Colonic mucosa (tissue), 4 donors: ENCODE measurements at regions not wholly inside any gene's neighbourhood (a gene's known extent, or its start where the extent isn't known, plus 50 kb on each side); places are given as distances from the start of the nearest gene placed in this dataset.
"Not testable (repeated sequence)": the region's sequence is repeated elsewhere in the genome, so short reads cannot be mapped to it uniquely, and the experiment has no call there.

Experiments
- DNase-seq: peaks from one replicate; pipeline ENCODE4 v3.0.0-alpha.2; 2020
- H3K27ac ChIP-seq: fragments of 200-600 bp; one replicate; pipeline ENCODE4 v1.8.0; 2021
- H3K27me3 ChIP-seq: fragments of 200-600 bp; one replicate; pipeline ENCODE4 v1.8.0; 2021
- H3K36me3 ChIP-seq: fragments of 200-600 bp; one replicate; pipeline ENCODE4 v1.8.0; 2021
- H3K4me1 ChIP-seq: fragments of 200-600 bp; one replicate; pipeline ENCODE4 v1.8.0; 2021; ENCODE audit warnings: mild to moderate bottlenecking
- H3K4me3 ChIP-seq: fragments of 200-600 bp; one replicate; pipeline ENCODE4 v1.8.0; 2021
- H3K9ac ChIP-seq, 2 donors: one replicate each; pipeline ENCODE4 v1.7.0; 2013; ENCODE audit warnings: control low read depth in 2 of 2, low read depth in 2 of 2, low read length in 2 of 2
- H3K9me3 ChIP-seq: fragments of 200-600 bp; one replicate; pipeline ENCODE4 v1.8.0; 2021
- intact Hi-C: fragments of 100-400 bp; cut with DNase I; formaldehyde crosslinking; loops from one replicate; pipeline ENCODE4 v1.14.1; 2022
- TF ChIP-seq, protein P1 (sequence below): fragments of 200-600 bp; IDR thresholded peaks from one replicate; pipeline ENCODE4 v1.8.0; 2022; ENCODE audit warnings: antibody characterized with exemption, mild to moderate bottlenecking
- donor health status: healthy.
- donor health status: DM: no; HTN: no; CAD: no.
- donor health status: DM: no; HTN: no; CAD: no.

DNA sequence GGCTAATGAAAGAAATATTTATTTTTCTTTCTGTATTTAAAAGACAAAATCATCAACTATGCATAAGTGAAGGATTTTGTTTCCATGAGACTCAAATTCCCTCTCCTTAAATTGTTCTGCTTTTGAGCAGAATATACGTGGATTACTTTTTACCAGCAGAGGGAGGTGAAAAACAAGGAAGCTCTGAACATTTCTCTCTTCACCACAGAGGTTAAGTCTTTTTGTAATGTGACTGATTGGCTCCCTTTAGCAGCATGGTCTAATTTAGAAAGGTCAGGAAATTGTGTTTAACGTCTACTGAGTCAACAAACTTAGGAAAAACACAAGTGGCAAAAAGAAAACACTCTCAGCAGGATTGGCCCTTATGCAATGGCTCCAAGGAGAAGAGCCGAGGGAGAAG, 55.1 kb upstream of the F9 start:
- H3K27ac ChIP-seq: no peak overlapping the region
- H3K36me3 ChIP-seq: no peaks in the 10 kb centered on the region
- H3K9ac ChIP-seq: no peak overlapping the region
- intact Hi-C loops: no loop called here
- H3K4me1 ChIP-seq: no peaks in the 10 kb centered on the region
- TF ChIP-seq, protein P1, sequence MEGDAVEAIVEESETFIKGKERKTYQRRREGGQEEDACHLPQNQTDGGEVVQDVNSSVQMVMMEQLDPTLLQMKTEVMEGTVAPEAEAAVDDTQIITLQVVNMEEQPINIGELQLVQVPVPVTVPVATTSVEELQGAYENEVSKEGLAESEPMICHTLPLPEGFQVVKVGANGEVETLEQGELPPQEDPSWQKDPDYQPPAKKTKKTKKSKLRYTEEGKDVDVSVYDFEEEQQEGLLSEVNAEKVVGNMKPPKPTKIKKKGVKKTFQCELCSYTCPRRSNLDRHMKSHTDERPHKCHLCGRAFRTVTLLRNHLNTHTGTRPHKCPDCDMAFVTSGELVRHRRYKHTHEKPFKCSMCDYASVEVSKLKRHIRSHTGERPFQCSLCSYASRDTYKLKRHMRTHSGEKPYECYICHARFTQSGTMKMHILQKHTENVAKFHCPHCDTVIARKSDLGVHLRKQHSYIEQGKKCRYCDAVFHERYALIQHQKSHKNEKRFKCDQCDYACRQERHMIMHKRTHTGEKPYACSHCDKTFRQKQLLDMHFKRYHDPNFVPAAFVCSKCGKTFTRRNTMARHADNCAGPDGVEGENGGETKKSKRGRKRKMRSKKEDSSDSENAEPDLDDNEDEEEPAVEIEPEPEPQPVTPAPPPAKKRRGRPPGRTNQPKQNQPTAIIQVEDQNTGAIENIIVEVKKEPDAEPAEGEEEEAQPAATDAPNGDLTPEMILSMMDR: no peak
- DNase-seq: no peak
- H3K9me3 ChIP-seq: no peaks in the 10 kb centered on the region
- no peak overlapping the region for H3K4me3 ChIP-seq
- no peaks in the 10 kb centered on the region for H3K27me3 ChIP-seq

DNA sequence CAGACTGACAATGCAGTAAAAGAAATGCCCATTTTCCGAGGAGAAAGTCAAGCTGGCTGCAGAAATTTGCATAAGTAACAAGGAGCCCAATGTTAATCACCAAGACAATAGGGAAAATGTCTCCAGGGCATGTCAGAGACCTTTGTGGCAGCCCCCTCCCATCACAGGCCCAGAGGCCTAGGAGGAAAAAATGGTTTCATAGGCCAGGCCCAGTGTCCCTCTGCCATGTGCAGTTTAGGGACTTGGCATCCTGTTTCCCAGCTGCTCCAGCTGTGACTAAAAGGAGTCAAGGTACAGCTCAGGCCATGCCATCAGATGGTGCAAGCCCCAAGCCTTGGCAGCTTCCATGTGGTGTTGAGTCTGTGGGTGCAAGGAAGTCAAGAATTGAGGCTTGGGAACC, 68.6 kb upstream of the F9 start:
- H3K9ac ChIP-seq, H3K36me3 ChIP-seq, DNase-seq, H3K4me1 ChIP-seq, intact Hi-C loops, H3K27ac ChIP-seq, H3K27me3 ChIP-seq, H3K4me3 ChIP-seq, H3K9me3 ChIP-seq: not testable (repeated sequence)

DNA sequence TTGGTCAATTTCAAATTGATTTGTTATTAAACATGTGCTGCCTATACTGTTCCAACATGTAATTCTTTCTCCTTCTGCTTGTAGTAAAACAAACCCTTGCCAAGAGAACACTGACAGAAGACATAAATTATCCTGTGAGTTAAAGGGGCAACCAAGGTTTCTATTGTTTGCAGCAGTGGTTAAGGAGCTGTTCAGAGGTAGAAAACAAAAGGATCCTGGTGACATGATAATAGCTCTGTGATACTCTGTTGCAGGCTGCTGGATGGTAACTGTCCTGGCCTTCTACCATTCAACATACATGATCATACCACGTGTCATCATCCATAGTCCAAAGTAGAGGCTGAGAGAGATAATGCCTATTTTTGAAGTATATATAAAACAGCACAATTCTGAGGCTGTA, 75.8 kb upstream of the F9 start:
- TF ChIP-seq, protein P1: no peak
- Histone ChIP-seq H3K27ac (no peak overlapping the region), H3K36me3 (no peaks in the 10 kb centered on the region), H3K4me3 (no peak overlapping the region), H3K4me1 (no peaks in the 10 kb centered on the region), H3K9me3 (no peaks in the 10 kb centered on the region), H3K9ac (no peak overlapping the region), H3K27me3 (no peaks in the 10 kb centered on the region)
- intact Hi-C loops: no loop called here
- DNase-seq: no peak

DNA sequence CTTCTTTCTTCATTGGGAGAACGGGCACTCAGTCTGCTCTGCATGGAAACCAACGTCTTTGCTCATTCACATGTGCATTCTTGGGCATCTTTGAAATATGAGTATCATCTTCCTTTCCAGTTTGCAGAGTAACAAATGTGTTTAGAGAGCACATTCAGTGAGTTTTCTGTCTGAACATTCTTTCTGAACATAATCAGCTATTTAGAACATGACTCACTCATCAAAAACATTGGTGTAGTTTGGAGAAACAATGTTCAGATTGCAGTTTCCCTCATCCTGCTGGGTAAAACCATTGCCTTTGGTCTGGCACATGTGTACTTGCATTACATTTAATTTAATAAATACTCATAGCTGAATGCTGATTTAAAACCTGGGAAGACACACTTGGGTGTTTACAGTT, 81.5 kb upstream of the F9 start:
- Histone ChIP-seq H3K27ac (no peak overlapping the region), H3K27me3 (no peaks in the 10 kb centered on the region), H3K9ac (no peak overlapping the region), H3K4me1 (no peaks in the 10 kb centered on the region), H3K9me3 (no peaks in the 10 kb centered on the region), H3K36me3 (no peaks in the 10 kb centered on the region), H3K4me3 (no peak overlapping the region)
- intact Hi-C loops: no loop called here
- no peak for DNase-seq
- TF ChIP-seq, protein P1: no peak

DNA sequence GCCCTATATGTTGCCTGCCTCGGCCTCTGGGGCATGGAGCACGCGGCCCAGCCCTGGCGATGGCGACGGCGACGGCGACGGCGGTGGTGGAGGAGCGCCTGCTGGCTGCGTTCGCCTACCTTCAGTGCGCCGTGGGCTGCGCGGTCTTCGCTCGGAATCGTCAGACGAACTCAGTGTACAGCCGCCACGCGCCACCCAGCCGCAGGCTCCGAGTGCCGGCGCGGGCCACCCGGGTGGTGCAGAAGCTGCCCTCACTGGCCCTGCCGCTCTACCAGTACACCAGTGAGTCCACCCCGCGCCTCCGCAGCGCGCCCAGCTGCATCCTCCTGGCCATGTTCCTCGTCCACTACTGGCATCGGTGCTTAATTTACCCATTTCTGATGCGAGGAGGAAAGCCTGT, 83.7 kb upstream of the F9 start:
- TF ChIP-seq, protein P1: no peak
- H3K4me3 ChIP-seq: no peak overlapping the region
- intact Hi-C loops: no loop called here

DNA sequence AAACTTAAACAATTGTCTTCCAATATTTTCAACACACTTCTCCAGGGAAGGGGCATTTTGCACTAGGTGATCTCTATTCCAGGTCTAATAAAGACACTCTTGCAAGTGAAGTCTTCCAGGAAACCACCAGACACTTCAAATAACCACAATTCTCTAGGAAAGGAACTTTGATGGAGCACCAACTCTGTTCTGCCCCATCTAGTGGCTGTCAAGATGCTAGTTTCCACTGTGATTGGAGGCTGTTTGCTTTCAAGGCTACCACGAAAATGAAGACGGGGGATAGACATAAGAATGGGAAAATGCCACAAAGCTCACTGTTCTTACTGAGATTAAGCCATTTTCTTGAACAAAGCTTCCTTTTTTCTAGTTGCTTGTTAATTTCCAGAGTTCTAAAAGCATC, 100.6 kb upstream of the F9 start:
- TF ChIP-seq, protein P1: no peak
- no peaks in the 10 kb centered on the region for H3K9me3 ChIP-seq
- no peak overlapping the region for H3K27ac ChIP-seq
- H3K27me3 ChIP-seq: no peaks in the 10 kb centered on the region
- no peak overlapping the region for H3K9ac ChIP-seq
- no peaks in the 10 kb centered on the region for H3K36me3 ChIP-seq
- no peaks in the 10 kb centered on the region for H3K4me1 ChIP-seq
- intact Hi-C loops: no loop called here
- DNase-seq: no peak
- H3K4me3 ChIP-seq: no peak overlapping the region

More for the DNA sequence above, 83.7 kb upstream of the F9 start:
- DNase-seq: no peak
- Histone ChIP-seq H3K27ac (no peak overlapping the region), H3K27me3 (no peaks in the 10 kb centered on the region), H3K4me1 (no peaks in the 10 kb centered on the region), H3K9ac (no peak overlapping the region), H3K36me3 (no peaks in the 10 kb centered on the region), H3K9me3 (no peaks in the 10 kb centered on the region)
